ENCODE measurements at regions not wholly inside any gene's neighbourhood (a gene's known extent, or its start where the extent isn't known, plus 50 kb on each side); places are given as distances from the start of the nearest gene placed in this dataset.

GRCh38 chr9:115403753-115404152, 285.8 kb upstream of the TNC start:
- Histone ChIP-seq H3K4me3 (replicated peaks in 1 of 3; ENCODE audit: insufficient read depth in 1 of 3, low read depth in 2 of 3, low read length in 3 of 3) (no peak overlapping the region), H3K9ac (ENCODE audit: insufficient read depth, low read depth, low read length) (no peak overlapping the region), H3K9me3 (ENCODE audit: low read length) (no peaks in the 10 kb centered on the region), H3K36me3 (replicated peaks in 1 of 2; ENCODE audit: control insufficient read depth in 1 of 2, insufficient read depth in 2 of 2, low read length in 2 of 2) (no peaks in the 10 kb centered on the region), H4K20me1 (ENCODE audit: insufficient read depth, low read length) (no peaks in the 10 kb centered on the region), H3K27me3 (ENCODE audit: control insufficient read depth in 1 of 2, insufficient read depth in 2 of 2, low read length in 2 of 2) (no peaks in the 10 kb centered on the region), H3K27ac (ENCODE audit: extremely low read length, insufficient read depth, low read length) (no peak overlapping the region), H2AFZ (ENCODE audit: low read length) (no peak overlapping the region), H3K4me1 (ENCODE audit: insufficient read depth, low read length) (no peaks in the 10 kb centered on the region), H3K4me2 (ENCODE audit: low read depth, low read length) (no peak overlapping the region), H3K79me2 (ENCODE audit: insufficient read depth, low read length) (no peaks in the 10 kb centered on the region)
- 13% methylated on average over 1 of the region's 1 CpG for WGBS (ENCODE audit: low lambda C conversion rate)
- DNase-seq (ENCODE audit: low spot score) (no peak), FAIRE-seq (no peak), ATAC-seq (no peak)
- in situ Hi-C loops (cut with HindIII; ENCODE audit: extremely low pct_ligation_motif_present, low pct_unique_long_range_greater_than_20kb) (no loop called here), intact Hi-C loops (cut with micrococcal nuclease; ENCODE audit: unreplicated experiment) (no loop called here)
- BruUV-seq (replicated peaks), result no TSS peak
- ChIA-PET CTCF (ENCODE audit: low intra/inter-chr PET ratio, low total read pairs) (no interaction called here), POLR2A (no interaction called here)
- TF ChIP-seq ETV6 (CRISPR knock-in tag; conservative IDR thresholded peaks at IDR 0.05) (no peak), GABPA (IDR thresholded peaks at IDR 0.05; ENCODE audit: low read depth, low read length) (no peak), GABPA (CRISPR knock-in tag; IDR thresholded peaks at IDR 0.05; ENCODE audit: low read depth) (no peak), HDAC6 (IDR thresholded peaks at IDR 0.05; ENCODE audit: low read depth, low read length) (no peak), SALL1 (CRISPR knock-in tag; IDR thresholded peaks at IDR 0.05) (no peak), RAD21 (CRISPR knock-in tag; IDR thresholded peaks at IDR 0.05) (no peak), SP1 (IDR thresholded peaks at IDR 0.05) (no peak), SP1 (CRISPR knock-in tag; IDR thresholded peaks at IDR 0.05) (no peak), KDM2A (CRISPR knock-in tag; IDR thresholded peaks at IDR 0.05; ENCODE audit: borderline replicate concordance, low read depth) (no peak), ZNF460 (CRISPR knock-in tag; IDR thresholded peaks at IDR 0.05; ENCODE audit: borderline replicate concordance) (no peak), ASH2L (IDR thresholded peaks at IDR 0.05; ENCODE audit: insufficient read length, low read depth, low read length) (no peak), MTF2 (CRISPR knock-in tag; IDR thresholded peaks at IDR 0.05; ENCODE audit: borderline replicate concordance) (no peak), ZNF7 (CRISPR knock-in tag; IDR thresholded peaks at IDR 0.05) (no peak), IRF1 (CRISPR knock-in tag; IDR thresholded peaks at IDR 0.05; ENCODE audit: low read depth) (no peak), ZNF253 (CRISPR knock-in tag; IDR thresholded peaks at IDR 0.05; ENCODE audit: borderline replicate concordance) (no peak), ZNF451 (CRISPR knock-in tag; IDR thresholded peaks at IDR 0.05) (no peak), ZSCAN9 (CRISPR knock-in tag; IDR thresholded peaks at IDR 0.05; ENCODE audit: borderline replicate concordance) (no peak), PPARG (CRISPR knock-in tag; conservative IDR thresholded peaks at IDR 0.05) (no peak), ZBTB21 (CRISPR knock-in tag; IDR thresholded peaks at IDR 0.05) (no peak), RFX1 (IDR thresholded peaks at IDR 0.05) (no peak), SAFB2 (CRISPR knock-in tag; IDR thresholded peaks at IDR 0.05; ENCODE audit: borderline replicate concordance, low read depth) (no peak), PRDM4 (CRISPR knock-in tag; IDR thresholded peaks at IDR 0.05; ENCODE audit: borderline replicate concordance) (no peak)
